RPMI8226 (cell line): ENCODE measurements at regions not wholly inside any gene's neighbourhood (a gene's known extent, or its start where the extent isn't known, plus 50 kb on each side); places are given as distances from the start of the nearest gene placed in this dataset.
"Not testable (repeated sequence)": the region's sequence is repeated elsewhere in the genome, so short reads cannot be mapped to it uniquely, and the experiment has no call there.

Source experiments
- DNase-seq: peaks from one replicate; pipeline ENCODE4 v3.0.0-alpha.2; 2015

DNA sequence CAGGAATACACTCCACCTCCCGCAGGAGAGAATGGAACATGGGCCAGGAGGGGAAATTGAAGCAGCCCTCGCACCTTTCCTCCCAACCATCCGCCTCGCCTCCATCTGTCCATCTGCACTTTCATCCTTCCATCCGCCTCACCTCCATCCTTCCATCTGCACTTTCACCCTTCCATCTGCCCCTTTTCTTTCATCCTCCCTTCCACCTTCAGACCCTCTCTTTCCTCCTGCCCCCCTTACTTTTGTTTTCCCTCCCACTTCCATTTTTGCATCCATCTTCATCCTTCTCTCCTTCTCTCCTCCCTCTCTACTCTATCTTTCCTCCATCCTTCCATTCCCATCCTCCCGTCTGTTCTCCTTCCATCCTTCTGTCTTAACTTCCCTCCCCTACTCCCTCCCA lies 92.2 kb upstream of the ZNF536 start:
- no peak for DNase-seq

DNA sequence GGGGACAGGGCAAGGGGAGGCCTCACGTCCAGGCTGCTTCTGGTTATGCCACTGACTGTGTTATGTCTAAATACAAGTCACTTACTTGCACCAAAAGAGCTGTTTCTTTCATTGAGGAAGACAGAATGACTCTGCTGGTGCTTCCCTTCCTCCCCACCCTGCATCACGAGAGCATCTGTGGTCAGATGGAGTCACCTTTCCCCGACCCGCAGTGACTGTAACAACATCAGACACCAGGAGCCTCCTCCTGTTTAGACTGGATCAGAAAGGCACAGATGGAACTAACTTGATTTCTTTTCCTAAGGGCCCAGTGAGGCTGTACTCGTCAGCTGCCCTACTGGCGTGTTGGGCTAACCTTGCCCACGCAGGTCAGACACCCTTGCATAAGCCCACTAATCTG lies 90.3 kb upstream of the ZNF536 start:
- no peak for DNase-seq

DNA sequence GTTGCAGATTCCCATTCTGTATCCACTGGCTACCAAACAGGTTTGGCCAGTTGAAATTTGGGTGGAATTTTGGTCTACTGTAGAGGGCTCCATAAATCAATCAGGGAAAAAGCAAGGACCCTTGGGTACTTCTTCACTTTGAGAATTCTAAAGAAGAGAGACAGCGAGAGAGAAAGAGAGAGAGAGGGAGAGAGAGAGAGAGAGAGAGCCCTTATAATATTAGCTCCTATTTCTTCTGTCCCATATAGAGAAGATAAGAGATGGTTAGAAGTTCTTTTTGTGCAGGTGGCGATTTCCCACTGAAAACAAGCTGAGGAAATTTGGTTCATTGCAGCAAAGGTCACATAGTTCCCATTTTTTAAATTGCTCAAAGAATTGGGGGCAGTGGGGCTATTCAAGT lies 88.6 kb upstream of the ZNF536 start:
- DNase-seq, result no peak

DNA sequence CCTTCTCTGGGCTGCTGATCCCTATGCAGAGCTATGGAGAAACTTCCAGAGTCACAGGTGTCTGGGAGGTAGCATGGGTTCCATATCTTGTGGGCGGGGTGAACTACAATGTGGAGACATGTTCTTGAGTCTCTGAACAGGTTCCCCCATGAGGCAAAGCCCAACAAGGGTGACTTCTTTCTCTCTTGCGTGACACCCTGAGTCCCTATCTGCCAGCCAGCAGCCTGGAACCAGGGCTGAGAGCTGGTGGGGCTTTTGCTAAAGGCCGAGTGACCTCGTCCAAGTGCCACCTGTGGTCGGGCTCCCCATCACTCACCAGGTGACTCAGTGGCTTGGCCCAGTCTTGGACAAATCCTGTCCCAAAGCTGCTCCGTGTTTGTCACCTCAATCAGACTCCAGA lies 88.0 kb upstream of the ZNF536 start:
- no peak for DNase-seq

DNA sequence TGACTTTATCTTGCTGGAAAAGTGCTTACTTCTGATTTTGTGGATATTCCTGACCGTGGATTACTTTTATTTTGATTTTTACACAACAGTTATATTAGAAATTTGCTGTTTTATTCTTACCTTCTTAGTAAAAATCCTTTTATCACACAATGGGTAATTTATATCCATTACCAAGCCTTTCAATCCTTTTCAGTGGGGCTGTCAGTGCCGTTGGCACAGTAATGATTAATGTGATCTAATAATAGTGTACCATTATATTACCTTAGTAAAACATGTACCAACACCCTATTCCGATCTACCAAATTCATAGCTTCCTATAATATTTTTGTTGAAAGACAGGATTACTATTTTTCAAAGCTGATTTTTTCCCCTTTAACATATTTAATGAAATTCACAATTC lies 87.3 kb upstream of the ZNF536 start:
- no peak for DNase-seq

DNA sequence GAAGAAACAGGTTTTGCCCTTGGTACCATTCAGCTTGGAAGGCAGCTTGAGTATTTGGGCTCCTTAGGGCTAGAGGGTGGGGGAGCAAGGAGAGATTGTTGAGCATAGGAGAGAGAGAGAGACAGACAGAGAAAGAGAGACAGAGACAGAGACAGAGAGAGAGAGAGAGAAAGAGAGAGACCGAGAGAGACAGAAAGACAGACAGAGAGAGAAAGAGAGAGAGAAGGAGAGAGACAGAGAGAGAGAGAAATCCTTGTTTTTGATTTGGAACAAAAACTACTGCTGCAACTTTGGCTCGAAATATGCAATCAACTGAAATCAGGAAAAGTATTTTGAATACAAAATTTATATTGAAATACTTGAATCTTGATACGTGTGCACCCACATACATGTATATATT lies 85.8 kb upstream of the ZNF536 start:
- DNase-seq, result no peak

DNA sequence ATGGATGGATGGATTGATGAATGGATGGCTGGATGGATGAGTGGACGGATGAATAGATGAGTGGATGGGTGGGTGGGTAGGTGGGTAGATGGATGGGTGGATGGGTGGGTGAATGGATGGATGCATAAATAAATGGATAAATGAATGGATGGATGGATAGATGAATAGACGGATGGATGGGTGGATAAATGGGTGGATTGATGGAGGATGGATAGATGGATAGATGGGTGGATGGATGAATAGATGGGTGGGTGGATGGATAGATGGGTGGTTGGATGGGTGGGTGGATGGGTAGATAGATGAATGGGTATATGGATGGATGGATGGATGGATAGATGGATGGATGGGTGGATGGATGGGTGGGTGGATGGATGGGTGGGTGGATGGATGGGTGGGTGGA lies 84.9 kb upstream of the ZNF536 start:
- no peak for DNase-seq

DNA sequence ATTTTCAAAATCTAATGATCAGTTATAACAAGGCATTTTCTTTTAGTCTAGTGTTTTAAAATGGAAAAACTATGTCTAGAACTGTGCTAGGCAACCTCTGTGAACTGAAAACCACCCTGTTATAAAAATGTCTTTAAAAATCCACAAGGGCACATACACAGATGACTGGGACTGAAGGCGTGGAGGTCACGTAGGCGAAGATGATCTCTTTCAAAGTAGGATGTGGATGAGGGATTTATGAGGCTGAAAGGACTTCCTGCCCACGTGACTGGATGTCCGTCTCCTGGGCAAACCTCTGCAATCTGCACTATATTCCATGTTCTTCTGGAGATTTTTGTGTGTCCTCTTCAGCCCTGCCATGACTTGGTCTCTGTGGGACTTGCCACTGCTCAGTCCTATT lies 84.2 kb upstream of the ZNF536 start:
- no peak for DNase-seq

DNA sequence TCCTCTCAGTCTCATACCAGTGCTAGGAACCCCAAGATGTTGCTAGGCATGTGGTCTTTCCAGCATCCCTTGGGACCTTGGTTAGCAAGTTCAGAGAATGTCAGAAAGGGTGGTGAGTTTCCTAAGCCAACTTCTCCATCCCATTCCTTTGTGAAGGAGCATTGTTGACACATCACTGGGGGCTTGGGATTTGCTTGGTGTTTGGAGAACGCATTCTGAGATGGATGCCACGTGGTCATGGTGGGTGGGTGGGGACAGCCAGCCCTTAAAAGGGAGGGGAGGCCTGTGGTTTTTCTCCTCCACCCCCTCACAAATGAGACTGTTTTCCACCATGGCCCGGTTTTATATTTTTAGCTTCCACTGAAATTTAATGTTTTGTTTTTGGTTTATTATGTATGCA lies 83.3 kb upstream of the ZNF536 start:
- no peak for DNase-seq

DNA sequence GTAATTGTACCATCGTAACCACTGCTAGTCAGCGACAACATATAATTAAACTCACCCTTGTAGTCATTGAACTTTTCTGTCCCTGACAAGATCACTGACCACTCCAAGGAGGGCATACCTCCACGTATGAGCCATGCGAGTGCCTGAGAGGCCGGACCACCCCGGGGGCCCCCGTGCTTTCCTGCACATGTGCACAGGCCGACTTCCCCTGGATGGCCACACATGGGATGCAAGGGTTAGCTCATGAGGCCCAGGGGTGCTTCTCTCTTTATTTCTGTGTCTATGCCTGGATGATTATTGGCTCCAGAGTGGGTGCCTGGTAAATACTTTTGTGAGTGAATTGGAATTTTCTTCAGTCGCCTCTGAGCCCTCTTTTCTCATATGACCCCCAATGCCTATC lies 82.8 kb upstream of the ZNF536 start:
- DNase-seq, result no peak

DNA sequence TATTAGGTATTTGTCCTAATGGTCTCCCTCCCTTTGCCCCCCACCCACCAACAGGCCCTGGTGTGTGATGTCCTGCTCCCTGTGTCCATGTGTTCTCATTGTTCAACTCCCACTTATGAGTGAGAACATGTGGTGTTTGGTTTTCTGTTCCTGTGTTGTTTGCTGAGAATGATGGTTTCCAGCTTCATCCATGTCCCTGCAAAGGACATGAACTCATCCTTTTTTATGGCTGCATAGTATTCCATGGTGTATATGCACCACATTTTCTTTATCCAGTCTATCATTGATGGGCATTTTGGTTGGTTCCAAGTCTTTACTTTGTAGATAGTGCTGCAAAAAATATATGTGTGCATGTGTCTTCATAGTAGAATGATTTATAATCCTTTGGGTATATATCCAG lies 81.4 kb upstream of the ZNF536 start:
- DNase-seq, result not testable (repeated sequence)

DNA sequence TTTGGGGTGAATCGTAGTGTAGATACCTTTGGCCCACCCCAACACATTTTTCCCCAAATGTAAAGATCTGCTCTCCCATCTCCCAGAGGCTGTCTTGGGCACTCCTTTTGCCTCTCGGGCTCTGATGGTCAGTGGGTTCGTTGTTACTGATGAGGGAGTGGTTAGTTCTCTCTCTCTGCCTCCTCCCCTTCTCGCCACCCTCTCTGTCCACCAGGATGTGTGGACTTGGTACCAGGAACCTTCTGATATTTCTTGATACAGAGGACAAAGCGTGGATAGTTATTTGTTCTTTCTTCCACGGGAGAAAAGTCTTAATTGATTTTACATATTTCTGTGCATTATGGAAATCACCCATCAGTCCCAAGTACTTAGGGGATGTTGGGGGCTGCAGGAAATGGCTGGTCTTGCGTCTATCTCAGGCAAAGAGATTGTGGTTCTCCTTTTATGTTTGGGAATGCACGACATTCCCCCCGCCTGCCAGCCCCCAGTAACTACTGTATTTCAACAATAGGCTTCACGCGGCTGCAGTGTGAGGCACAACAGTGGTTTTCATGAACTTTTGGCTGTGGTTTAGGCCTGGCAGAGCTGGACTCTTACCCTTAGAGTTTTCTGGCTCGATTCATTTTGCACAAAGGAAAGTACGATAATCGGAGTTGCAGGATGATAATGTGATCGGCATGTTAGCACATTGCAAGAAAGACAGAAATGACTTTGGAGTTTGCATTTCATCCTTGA lies 79.0 kb upstream of the ZNF536 start:
- no peak for DNase-seq

DNA sequence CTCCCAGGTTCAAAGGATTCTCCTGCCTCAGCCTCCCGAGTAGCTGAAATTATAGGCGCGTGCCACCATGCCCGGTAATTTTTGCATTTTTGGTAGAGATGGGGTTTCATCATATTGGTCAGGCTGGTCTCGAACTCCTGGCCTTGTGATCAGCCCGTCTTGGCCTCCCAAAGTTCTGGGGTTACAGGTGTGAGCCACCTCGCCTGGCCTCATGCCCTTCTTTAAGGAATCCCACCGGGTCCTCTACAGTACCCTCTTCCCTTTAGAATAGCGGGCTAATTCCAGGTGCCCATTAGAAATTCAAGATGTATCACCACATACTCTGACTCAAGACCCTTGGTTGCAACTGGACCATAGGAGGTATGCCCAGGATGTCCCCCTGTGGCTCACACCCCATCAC lies 74.2 kb upstream of the ZNF536 start:
- DNase-seq, result no peak

DNA sequence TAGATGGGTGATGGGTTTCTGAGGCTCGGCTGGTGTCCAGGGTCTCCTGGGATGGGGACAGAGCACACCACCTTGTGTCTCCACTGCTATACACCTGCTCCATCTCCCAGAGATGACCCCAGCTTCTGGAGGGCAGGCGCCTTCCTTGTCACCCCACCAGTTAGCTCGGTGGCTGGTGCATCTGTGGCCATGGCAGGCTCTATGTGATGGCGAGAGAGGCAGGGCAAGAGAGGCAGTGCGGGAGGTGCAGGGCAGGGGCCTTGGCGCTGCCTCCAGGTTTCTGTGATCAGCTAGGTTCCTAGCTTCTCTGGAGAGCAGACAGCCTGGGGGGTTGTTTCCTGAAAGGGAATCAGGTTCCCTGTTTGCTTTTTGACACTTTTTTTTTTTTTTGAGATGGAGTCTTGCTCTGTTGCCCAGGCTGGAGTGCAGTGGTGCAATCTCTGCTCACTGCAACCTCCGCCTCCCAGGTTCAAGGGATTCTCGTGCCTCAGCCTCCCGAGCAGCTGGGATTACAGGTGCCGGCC lies 69.0 kb upstream of the ZNF536 start:
- no peak for DNase-seq

DNA sequence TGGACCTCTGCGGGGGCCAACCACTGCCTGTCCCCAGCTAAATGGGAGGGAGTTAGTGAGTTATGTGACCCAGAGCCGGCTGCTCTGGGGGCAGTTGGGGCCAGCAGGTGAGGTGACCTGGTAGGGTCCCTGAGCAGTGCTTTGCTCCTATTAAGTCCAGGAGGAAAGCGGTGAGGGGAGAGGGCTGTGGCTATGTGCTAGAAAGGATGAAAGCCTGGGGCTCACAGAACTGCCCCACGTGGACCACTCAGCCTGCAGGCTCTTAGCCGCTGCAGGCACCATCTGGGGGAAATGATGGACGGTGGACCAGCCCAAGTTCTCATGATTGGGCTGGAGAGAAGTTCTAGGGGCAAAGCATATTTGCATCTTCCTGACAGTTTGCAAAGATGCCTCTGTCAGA lies 67.6 kb upstream of the ZNF536 start:
- DNase-seq, result no peak

DNA sequence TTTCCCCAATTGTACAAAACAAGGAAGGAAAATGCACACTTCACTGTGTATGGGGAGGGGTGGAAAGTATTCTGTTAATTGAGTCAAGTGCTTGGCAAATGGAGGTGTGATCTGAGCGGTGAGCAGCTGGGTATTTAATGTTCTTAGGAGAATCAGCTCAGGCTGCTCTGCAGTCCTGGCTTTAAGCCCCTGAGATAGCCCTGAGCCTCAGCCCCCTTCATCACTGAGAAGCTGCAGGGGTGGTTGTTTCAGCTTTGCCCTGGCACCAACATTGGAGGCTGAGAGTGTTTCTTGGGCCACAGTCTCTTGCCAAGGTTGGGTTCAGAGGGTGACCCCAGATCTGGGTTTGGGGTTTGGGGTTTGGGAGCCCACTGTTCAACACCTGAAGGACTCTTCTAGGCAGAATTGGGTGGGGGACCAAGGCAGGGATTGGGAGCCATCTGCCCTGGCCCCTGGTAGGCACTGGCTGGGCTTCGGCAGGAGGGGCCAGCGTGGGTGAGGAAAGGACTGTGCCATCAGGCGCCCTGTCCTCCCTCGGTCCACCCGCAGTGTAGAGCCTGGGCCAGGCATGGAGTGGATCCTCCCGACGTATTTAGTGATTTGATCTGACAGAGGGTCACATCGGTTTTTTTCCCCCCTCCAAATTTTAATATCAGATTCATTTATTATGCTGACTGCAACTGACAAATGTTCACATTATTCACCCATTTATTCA lies 66.7 kb upstream of the ZNF536 start:
- DNase-seq, result no peak

DNA sequence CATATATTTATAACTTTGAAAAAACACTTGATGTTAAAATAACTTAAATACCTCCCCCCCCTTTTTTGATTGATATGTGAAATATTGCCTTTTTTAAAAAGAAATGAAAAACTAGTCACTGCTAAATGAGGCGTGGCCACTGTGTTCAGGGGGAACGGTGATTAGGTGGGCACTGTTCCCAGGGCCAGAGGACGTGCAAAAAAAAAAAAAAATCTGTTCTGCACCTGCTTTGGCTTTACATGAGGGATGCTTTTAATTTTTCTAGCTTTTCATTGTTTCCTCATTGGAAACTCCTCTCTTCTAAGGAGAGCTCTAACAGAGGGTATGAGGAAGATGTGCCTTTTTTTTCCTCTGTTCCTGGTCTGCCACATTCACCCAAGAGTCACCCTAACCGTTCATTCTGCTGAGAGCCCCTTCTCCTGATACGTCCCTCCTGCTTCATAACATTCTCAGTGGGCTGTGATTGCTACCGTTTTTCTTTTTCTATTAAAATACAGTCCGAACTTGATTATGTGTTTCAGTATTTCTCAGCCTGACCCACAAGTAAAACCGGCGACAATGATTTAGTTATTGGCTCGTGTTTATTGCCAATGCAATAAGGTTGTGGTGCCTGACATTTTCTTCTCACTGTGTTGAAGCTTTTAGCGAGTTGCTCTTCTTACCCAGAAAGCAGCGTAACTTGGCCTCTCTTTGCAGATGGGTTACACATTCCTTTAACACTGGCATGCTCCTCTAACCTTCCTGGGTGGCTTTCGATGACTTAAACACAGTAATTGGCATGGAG lies 64.8 kb upstream of the ZNF536 start:
- no peak for DNase-seq

DNA sequence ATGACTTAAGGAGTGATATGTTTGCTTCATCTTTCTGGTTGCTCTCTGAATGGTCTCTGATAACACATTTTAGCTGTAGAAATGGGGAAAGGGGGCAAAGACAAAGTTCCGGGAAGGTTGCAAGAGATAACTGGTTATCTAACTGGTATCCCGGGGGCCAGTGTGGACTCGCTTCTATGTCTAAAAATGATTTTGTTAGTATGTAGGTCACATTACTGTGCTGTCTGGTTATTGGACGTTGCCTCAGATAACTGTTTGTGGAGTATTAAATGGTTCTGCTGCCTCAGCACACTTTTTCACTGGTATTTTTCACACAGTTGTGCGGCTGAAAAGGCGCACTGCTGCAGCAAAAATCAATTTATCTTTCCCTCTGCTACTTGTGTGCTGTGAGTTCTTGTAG lies 63.0 kb upstream of the ZNF536 start:
- DNase-seq, result no peak

DNA sequence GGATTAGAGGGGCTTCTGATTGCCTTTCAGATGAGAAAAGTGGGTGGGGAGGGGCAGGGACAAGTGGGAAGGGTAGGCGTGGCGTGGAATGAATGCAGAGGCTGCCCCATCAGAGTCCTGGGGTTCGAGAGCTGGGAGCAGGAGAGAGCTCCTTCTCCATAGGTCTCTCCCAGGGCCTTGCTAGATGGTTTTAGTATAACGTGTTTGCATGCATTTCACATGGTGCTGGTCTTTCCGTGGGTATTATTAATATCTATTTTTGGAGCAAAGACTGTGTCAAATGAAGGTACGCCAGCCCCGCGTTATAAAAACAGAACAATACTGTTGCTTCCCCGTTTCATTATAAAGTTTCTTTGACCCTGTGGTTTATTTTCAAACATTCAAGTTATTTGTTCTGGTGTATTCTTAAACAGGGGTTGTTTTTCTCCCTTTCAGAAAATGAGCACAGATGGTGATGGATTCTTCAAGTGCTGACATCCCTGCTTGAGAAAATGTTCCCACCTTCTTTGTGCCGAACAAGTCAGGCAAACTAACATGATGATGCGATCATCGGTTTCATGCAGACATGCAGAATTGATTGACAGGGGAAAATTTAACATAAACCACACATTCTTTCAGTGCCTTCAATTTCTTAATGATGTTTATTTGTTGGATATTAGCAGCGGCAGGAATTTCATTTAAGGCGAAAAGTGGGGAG lies 62.1 kb upstream of the ZNF536 start:
- DNase-seq, result no peak

DNA sequence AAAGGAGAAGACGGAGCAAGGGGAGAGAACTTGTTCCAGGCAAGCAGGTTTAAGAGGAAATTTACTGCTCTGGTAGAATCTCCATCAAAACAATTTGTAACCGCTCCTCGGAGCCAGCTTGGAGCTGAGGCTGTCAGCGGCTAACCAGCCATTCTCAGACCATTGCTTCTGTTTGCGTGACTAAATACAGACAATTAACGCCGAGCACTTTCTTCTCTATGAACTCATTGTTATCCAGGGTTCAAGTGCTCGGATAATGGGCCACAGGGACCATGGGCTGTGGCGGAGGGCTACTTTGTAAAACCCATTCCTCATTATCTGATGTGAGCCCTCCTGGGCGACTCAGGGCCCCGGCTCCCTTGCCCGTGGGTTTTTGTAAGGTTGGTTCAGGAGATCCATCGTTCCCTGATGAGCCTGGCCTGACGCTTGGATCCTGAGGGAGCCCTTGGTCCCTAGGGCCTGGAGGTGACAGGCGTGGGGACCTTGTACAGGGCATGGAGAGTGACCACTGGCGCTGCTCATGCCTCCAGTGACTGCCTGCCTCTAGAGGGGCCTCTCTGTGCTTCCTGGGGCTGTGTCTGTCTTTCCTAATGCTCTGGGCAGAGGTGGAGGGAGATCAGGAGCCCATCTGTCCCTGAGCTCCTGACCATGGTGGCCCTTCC lies 61.5 kb upstream of the ZNF536 start:
- no peak for DNase-seq

DNA sequence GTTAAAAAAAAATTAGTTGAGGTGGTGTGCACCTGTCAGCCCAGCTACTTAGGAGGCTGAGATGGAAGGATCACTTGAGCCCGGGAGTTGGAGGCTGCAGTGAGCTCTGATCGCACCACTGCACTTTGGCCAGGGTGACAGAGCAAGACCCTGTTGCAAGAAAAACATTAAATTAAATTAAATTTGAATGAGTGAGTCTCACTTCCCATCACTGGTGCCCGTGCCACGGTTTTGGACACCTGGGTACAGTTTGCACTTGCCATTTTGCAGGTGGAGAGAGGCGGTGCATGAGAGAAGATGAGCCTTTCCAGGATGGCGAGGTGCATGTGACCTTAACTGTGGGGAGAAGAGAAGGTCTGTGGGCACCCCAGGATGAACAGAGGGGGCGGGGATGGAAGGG lies 60.3 kb upstream of the ZNF536 start:
- no peak for DNase-seq

DNA sequence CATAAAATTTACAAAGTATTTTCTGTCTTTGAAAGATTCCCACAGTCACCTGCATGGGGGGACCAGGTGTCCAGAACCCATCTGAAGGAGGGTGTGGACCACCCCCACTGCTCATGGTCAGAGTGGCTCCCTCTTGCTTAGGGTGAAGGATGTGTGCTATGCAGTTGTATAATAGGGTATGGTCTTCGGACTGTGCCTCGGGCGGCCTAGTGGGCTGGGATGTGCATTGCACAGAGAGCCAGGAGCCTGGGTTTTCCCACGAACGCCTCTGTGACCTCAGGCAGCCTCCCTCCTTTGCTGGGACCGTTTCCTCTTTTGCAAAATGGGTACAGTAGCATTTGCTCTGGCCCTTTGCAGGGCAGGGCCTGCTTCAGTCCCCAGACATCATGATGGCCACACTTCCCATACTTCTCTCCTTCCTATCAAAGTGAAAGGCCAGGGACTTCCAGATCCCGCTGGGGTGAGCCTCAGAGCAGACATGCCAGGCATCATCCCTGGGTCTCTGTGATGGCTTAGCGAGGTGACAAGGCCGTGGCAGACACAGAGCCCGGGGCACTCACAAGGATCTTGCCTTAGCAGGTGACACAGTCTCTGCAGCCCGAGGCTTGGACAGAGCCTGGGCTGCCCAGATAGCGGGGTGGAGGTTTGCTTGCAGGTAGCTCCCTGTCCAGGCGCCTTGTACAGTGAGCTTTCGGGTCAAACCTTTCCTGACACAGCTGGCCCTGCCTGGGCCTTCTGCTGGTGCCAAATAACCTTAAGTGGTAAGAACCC lies 59.4 kb upstream of the ZNF536 start:
- no peak for DNase-seq
